DMS53 treated with DMSO at 0.1 percent for 48 hours (cell line): ENCODE measurements at regions not wholly inside any gene's neighbourhood (a gene's known extent, or its start where the extent isn't known, plus 50 kb on each side); places are given as distances from the start of the nearest gene placed in this dataset.
A peak's percentile ranks its signal among the peaks of the same experiment; 100 is the strongest.
"Not testable (repeated sequence)": the region's sequence is repeated elsewhere in the genome, so short reads cannot be mapped to it uniquely, and the experiment has no call there.

Source experiments
- DNase-seq: peaks from one replicate; lab custom pipeline; 2025; ENCODE audit not compliant: unreplicated experiment; lab: John Stamatoyannopoulos, UW

DNA sequence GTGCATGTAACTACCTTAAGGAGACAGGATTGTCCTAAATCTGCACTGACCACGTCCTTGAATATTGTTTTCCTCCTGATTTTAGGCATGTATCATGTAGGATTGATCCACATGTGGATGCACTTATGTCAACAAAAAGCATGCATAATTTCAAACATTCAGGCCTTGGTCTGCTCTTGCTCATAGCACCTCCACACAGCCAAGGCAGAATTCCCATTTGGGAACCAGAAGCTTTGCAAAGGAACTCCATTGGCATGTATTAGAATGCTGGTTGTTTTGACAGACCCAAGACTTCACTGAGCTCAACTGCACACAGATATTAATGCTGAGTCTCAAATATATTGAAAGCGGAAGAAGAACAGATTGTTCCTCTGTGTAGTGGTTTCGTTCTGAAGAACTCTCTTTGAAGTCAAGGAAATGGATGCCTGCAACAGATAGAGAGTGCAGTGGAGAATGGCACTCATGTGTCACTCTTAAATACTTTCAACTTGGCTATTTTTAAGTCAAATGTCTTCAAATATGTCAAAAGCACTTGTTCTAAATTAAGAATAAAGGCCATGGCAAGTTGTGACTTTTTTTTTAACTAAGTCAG is 387.6 kb downstream of the LTN1 start:
- no peak for DNase-seq

- DNase-seq, result no peak
These were observed 390.1 kb downstream of the LTN1 start for GRCh38 chr21:28602546-28602945.

GRCh38 chr21:28598214-28598613 is 394.5 kb downstream of the LTN1 start:
- DNase-seq, result no peak

DNA sequence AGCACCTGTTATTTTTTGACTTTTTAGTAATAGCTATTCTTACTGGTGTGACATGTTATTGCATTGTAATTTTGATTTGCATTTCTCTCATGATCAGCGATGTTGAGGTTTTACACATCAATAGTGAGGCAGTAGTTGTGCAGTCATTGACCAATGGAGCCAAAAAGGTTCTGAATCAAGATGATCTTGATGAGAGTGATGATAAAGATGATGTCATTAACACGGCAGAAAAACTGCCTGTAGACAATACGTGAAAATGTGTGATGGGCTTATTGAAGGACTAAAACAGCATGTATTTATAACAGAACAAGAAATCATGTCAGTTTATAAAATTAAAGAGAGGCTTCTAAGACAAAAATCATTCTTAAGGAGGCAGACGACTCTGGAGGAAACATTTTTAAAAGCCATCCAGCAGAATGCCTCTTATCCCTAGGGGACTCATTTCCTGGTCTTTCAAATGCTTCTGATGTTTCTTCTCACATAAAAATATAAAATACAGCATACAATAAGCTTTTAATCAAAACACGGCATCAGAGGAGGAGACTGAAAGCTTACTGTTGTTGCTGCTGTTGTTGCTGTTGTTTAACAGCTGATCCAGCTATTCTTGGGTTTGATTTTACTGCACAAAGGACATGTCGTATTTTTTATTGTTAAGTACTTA is 400.3 kb downstream of the LTN1 start:
- DNase-seq, result no peak

DNA sequence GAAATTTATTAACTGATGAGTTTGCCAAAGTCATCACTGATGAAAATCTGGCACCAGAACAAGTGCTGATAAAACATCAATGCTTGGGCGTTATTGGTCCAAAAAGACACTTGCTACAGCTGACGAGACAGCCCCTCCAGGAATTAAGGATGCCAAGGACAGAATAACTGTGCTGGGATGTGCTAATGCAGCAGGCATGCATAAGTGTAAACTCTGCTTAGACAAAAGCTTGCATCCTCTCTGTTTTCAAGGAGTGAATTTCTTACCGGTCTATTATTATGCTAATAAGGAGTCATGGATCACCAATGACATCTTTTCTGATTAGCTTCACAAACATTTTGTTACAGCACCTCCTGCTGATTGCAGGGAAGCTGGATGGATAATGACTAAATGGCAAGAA is 402.0 kb downstream of the LTN1 start:
- no peak for DNase-seq

GRCh38 chr21:28590026-28590425 is 402.7 kb downstream of the LTN1 start:
- no peak for DNase-seq

DNA sequence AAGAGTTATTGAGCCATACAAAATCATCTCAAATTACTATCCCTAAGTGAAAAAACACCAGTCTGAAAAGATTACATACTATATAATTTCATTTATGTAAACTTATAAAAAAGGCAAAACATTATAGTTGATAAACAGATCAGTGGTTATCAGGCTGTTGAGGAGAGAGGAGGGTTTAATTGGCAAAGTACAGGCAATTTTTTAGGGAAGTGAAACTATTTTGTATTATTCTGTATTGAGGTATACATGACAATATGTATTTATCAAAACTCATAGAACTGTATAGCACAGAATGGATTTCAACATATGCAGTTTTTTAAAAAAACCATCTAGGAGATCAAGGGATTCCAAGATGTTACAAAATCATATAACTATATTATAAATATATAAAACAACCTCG is 403.7 kb downstream of the LTN1 start:
- DNase-seq, result no peak

DNA sequence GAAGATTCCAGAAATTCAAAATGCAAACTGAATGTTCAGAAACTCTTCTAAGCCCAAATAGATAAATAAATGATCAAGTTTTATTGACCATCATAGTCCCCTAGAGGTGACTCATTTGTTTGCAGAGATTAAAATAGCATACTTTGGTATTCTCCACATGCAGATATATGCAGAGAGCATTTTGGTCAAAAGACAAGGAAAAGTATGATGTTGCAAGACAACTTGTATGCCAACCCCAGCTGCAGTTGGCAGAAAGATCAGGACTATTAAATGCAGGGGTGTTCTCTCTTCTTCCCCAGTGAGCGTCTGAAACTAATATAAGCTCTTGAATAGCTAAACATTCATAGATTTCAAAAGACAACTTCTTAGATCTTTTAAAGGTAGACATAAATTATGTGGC is 404.9 kb downstream of the LTN1 start:
- DNase-seq, result peak; percentile 3

- no peak for DNase-seq
These were observed 410.7 kb downstream of the LTN1 start for GRCh38 chr21:28581976-28582375.

GRCh38 chr21:28581311-28581731 is 411.4 kb downstream of the LTN1 start:
- not testable (repeated sequence) for DNase-seq

DNA sequence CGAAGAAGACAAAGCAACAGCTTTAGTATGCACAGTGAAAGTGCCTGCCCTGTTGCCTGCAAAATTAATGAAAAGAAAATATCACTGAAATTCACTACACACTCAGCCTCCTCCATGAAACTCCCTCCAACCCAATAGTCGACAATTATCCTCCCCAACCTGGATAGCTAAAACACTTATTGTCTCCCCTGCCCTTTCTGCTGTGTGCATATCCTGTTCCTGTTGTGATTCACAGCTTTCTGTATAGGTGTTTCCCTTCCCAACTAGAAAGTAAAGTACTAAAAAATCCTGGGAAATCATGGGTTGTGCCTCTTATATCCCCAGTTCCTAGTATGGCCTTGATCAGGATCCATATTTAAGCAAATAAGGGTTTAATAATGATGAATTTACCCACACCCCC is 412.1 kb downstream of the LTN1 start:
- no peak for DNase-seq

- no peak for DNase-seq
These were observed 412.6 kb downstream of the LTN1 start for GRCh38 chr21:28579986-28580550.

DNA sequence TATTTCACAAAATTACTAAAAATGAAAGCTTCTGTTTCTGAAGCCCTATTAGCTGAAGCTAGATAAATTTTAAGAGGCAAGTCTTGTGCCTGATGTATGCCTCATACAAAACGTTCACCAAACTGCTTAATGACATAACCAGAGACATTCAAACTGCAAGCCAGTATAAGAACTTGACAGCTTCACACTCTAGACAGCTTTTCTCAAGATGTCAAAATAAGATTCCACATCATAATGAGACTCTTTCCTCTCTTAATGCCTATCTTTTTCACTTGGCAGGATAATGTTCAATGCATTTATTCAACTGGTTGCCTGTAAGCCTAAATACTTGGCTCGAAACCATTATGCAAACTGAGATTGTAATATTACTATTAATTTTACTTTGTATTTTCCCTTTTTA is 424.0 kb downstream of the LTN1 start:
- no peak for DNase-seq

DNA sequence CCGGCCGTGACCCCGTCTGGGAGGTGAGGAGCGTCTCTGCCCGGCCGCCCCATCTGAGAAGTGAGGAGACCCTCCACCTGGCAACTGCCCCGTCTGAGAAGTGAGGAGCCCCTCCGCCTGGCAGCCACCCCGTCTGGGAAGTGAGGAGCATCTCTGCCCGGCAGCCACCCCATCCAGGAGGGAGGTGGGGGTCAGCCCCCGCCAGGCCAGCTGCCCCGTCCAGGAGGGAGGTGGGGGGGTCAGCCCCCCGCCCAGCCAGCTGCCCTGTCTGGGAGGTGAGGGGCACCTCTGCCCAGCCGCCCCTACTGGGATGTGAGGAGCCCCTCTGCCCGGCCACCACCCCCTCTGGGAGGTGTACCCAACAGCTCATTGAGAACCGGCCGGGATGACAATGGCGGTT is 428.7 kb downstream of the LTN1 start:
- not testable (repeated sequence) for DNase-seq

DNA sequence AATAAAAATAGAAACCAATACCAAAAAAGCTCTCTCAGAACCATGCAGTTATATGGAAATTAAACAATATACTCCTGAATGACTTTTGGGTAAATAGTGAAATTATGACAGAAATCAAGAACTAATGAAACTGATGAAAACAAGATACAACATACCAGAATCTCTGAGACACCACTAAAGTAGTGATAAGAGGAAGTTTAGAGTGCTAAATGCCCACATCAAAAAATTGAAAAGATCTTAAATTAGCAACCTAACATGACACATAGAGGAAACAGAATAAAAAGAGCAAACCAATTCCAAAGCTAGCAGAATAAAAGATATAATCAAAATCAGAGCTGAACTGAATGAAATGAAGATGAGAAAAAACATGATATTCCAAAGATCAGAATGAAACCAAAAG is 430.9 kb downstream of the LTN1 start:
- no peak for DNase-seq

- no peak for DNase-seq
These were observed 437.8 kb downstream of the LTN1 start for GRCh38 chr21:28554660-28555475.

DNA sequence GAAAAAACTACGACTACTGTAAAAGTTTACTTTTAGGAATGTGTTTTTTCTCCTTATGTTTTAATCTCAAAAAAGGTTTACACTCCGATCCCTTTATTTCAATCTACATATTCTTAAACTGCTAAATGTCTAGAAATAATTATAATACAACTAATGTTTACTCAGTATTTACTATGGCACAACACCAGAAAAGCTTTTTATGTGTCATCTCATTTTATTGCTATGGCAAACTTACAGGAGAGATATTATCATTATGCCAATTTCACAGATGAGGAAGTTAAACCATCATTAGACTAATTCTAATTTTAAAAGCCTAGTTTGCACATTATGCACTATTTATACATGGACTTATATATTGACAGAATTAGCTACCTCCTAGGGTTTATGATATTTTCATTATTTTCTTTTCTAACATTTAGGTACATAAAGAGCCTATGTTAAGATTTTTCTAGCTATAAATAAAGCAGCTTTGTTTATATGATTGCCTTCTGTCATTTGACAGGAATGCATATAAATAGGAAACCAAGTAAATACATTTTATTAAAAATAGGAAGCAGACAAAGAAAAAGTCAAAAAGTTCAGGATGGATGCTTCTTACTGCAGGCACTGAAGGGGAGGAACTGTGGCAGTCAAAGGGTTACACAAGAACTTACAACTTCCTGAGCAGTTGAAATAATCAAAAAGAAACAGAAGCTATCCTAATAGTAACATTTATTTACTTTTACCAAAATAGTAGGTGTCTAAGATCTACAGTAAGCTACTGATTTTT is 442.4 kb downstream of the LTN1 start:
- DNase-seq, result no peak

- DNase-seq, result no peak
These were observed 444.4 kb downstream of the LTN1 start for GRCh38 chr21:28548291-28548690.

- DNase-seq, result no peak
These were observed 444.9 kb downstream of the LTN1 start for GRCh38 chr21:28547766-28548165.

DNA sequence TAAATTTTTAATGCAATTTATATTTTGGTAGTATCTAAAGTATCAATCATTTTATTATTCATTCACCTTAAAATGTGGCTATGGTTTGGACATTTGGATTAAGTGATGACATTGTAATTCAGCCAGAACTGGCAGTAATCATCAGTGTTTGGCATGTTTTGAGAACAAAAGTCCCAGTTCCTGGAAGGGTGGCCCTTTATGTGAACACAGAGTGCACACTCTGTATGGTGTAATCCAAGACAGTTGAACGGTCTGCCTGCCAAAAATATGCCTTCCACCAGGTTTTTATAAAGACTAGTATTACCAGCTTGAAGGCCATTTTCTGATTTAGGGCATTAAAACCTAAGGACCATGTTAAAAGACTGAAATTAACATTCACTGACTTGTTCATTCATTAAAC is 448.7 kb downstream of the LTN1 start:
- DNase-seq, result no peak
